Panc1 (cell line): ENCODE measurements at regions not wholly inside any gene's neighbourhood (a gene's known extent, or its start where the extent isn't known, plus 50 kb on each side); places are given as distances from the start of the nearest gene placed in this dataset.

Experiments used
- ATAC-seq: fragments of 200-7000 bp; cut with Tn5 transposase; 2 replicates; pipeline ENCODE4 v1.9.1; 2020; ENCODE audit warnings: mild to moderate bottlenecking, moderate library complexity
- BruUV-seq: library from RNA; stranded (reverse); fragments of 400-500 nt; replicated peaks from 2 replicates; lab custom pipeline; 2021; lab: Mats Ljungman, UMichigan
- CTCF ChIA-PET: fragments of 300-600 bp; sonication (Branson Sonifier 250); formaldehyde crosslinking; loops from one replicate; lab custom pipeline; 2022; ENCODE audit warnings: antibody characterized with exemption; lab: Charles Lee
- POLR2A ChIA-PET: fragments of 300-600 bp; sonication (Branson Sonifier 250); formaldehyde crosslinking; loops from one replicate; lab custom pipeline; 2022; ENCODE audit warnings: antibody characterized with exemption; lab: Charles Lee
- DNase-seq: peaks from one replicate; pipeline ENCODE4 v3.0.0-alpha.2; 2010; ENCODE audit warnings: low read depth, low spot score
- H3K27ac ChIP-seq: 2 replicates; pipeline ENCODE4 v1.5.1; 2011; ENCODE audit warnings: mild to moderate bottlenecking, low read length, inconsistent platforms
- H3K27me3 ChIP-seq: fragments of 200-500 bp; sonication (Bioruptor generic); 2 replicates; pipeline ENCODE4 v1.6.0; 2014; ENCODE audit warnings: low read length, inconsistent platforms; ENCODE audit not compliant: control insufficient read depth, insufficient read depth
- H3K36me3 ChIP-seq: fragments of 200-500 bp; sonication (Bioruptor generic); 2 replicates; pipeline ENCODE4 v1.5.1; 2014; ENCODE audit warnings: inconsistent platforms, mild to moderate bottlenecking, low read length, moderate library complexity; ENCODE audit not compliant: control insufficient read depth, insufficient read depth
- H3K4me1 ChIP-seq: 2 replicates; pipeline ENCODE4 v1.5.1; 2011; ENCODE audit warnings: inconsistent platforms, mild to moderate bottlenecking, low read length, moderate library complexity; ENCODE audit not compliant: control insufficient read depth, insufficient read depth
- H3K4me3 ChIP-seq, 2 experiments: 2 replicates each; pipeline ENCODE4 v1.5.1; 2011 to 2012; ENCODE audit warnings: low read depth in 2 of 2, low read length in 2 of 2, mild to moderate bottlenecking in 2 of 2, inconsistent platforms in 1 of 2, moderate library complexity in 1 of 2
- H3K9me3 ChIP-seq: fragments of 200-500 bp; sonication (Bioruptor generic); 2 replicates; pipeline ENCODE4 v1.5.1; 2014; ENCODE audit warnings: low read depth, mild to moderate bottlenecking, inconsistent platforms, low read length, moderate library complexity; ENCODE audit not compliant: control insufficient read depth, insufficient read depth
- CTCF ChIP-seq: fragments of 450-650 bp; IDR thresholded peaks from 2 replicates; pipeline ENCODE4 v1.5.1; 2017; ENCODE audit warnings: mild to moderate bottlenecking
- POLR2AphosphoS5 ChIP-seq: IDR thresholded peaks from 2 replicates; pipeline ENCODE4 v1.6.1; 2012; ENCODE audit warnings: mild to moderate bottlenecking, low read depth, low read length, moderate library complexity
- REST ChIP-seq, 2 experiments: IDR thresholded peaks; 2 replicates each; pipeline ENCODE4 v1.6.1; 2011 to 2012; ENCODE audit warnings: low read depth in 2 of 2, control low read depth in 1 of 2, low read length in 1 of 2, mild to moderate bottlenecking in 1 of 2, moderate library complexity in 1 of 2; ENCODE audit not compliant: insufficient read depth in 1 of 2
- SIN3A ChIP-seq: IDR thresholded peaks from 2 replicates; pipeline ENCODE4 v1.6.1; 2012; ENCODE audit warnings: low read depth, mild to moderate bottlenecking, low read length, moderate library complexity, borderline replicate concordance; ENCODE audit not compliant: insufficient read depth
- TCF7L2 ChIP-seq: IDR thresholded peaks from 2 replicates; pipeline ENCODE4 v1.6.1; 2011; ENCODE audit warnings: mild to moderate bottlenecking, low read depth, low read length, inconsistent platforms
- in situ Hi-C: cut with HindIII; loops from 2 replicates; pipeline ENCODE4 v1.10.0; 2016; ENCODE audit warnings: low sequenced_read_pairs, low pct_unique_long_range_greater_than_20kb
- intact Hi-C: fragments of 100-400 bp; cut with micrococcal nuclease; formaldehyde crosslinking; loops from one replicate; pipeline ENCODE4 v1.10.0; 2022; ENCODE audit not compliant: unreplicated experiment

DNA sequence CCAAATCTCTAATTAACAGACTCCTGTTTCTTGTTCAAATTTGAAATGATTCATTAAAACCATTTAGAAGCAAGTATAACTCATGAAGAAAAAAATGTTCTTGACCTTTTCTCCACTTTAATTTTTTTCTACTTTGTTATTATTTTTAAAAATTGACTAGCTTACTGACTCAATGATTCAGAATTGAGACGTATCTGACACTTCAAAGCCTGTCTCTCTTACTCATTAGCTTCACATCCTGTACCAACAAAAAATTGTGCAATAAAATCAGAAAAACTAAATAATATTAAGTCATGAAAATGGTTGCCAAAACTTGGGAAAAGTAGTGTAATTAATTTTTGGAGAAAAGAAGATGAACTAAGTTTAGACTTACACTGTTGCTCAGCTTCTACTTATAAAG lies 331.2 kb downstream of the SLC16A7 start:
- intact Hi-C loops (no loop called here), in situ Hi-C loops (no loop called here)
- Histone ChIP-seq H3K4me3 (no peak overlapping the region), H3K9me3 (no peaks in the 10 kb centered on the region), H3K27me3 (no peaks in the 10 kb centered on the region), H3K27ac (no peak overlapping the region), H3K4me1 (no peaks in the 10 kb centered on the region), H3K36me3 (no peaks in the 10 kb centered on the region)
- ChIA-PET POLR2A (interaction anchor here (0.7 kb wide), 1 partner anchor 688 kb away, joined by 3 read pairs; no protein-coding TSS in a partner anchor), CTCF (no interaction called here)
- BruUV-seq = no TSS peak
- TF ChIP-seq CTCF (no peak), TCF7L2 (no peak), POLR2AphosphoS5 (no peak), SIN3A (no peak), REST (IDR thresholded peaks at IDR 0.05; ENCODE audit: insufficient read depth in 1 of 2, low read depth in 2 of 2, low read length in 1 of 2) (no peak)
- ATAC-seq (no peak), DNase-seq (no peak)

- in situ Hi-C loops = no loop called here
- ChIA-PET CTCF (no interaction called here), POLR2A (no interaction called here)
- DNase-seq (no peak), ATAC-seq (no peak)
- no peaks in the 10 kb centered on the region for H3K4me1 ChIP-seq
- no peak overlapping the region for H3K27ac ChIP-seq
- intact Hi-C loops = no loop called here
- no peak for TF ChIP-seq TCF7L2
- no peak for TF ChIP-seq CTCF
- TF ChIP-seq POLR2AphosphoS5 = no peak
- H3K27me3 ChIP-seq = no peaks in the 10 kb centered on the region
- H3K36me3 ChIP-seq = no peaks in the 10 kb centered on the region
- no peaks in the 10 kb centered on the region for H3K9me3 ChIP-seq
- H3K4me3 ChIP-seq = no peak overlapping the region
- no TSS peak for BruUV-seq
Measured at GRCh38 chr12:59928416-59928815, 332.6 kb downstream of the SLC16A7 start.

DNA sequence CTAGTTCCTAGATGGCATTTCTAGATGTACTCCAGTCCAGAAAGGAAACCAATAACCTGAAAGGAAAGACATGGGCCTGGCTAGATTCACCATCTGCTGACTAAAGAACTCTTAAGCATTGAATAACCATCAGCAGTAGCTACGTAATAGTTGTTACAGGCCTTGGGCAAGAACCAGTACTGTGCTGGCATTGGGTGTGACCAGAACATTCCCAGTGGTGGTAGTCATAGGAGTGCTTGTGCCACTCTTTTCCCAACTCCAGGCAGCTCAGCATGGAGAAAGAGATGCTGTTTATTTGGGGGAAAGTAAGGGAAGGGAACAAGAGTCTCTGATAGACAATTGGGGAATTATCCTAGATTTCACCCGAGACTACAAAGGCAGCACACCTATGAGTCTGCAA lies 333.3 kb downstream of the SLC16A7 start:
- ChIA-PET CTCF (no interaction called here), POLR2A (no interaction called here)
- H3K9me3 ChIP-seq = no peaks in the 10 kb centered on the region
- H3K4me3 ChIP-seq = no peak overlapping the region
- no peak overlapping the region for H3K27ac ChIP-seq
- DNase-seq = no peak
- no TSS peak for BruUV-seq
- no peaks in the 10 kb centered on the region for H3K4me1 ChIP-seq
- H3K27me3 ChIP-seq = no peaks in the 10 kb centered on the region
- no peak for TF ChIP-seq SIN3A
- intact Hi-C loops (no loop called here), in situ Hi-C loops (no loop called here)
- no peak for ATAC-seq
- no peaks in the 10 kb centered on the region for H3K36me3 ChIP-seq
